AG09309 (cell line): ENCODE measurements at regions not wholly inside any gene's neighbourhood (a gene's known extent, or its start where the extent isn't known, plus 50 kb on each side); places are given as distances from the start of the nearest gene placed in this dataset.

ENCODE experiments used
- DNase-seq: peaks from one replicate; pipeline ENCODE4 v3.0.0-alpha.2; 2010; ENCODE audit warnings: low read depth
- H3K4me3 ChIP-seq: 2 replicates; pipeline ENCODE4 v1.5.1; 2011; ENCODE audit warnings: mild to moderate bottlenecking, low read depth, low read length, moderate library complexity; ENCODE audit not compliant: control insufficient read depth
- CTCF ChIP-seq: IDR thresholded peaks from 2 replicates; pipeline ENCODE4 v1.5.1; 2011; ENCODE audit warnings: mild to moderate bottlenecking, low read depth, low read length, inconsistent platforms; ENCODE audit not compliant: insufficient read depth, control insufficient read depth; ENCODE audit errors: missing control alignments

DNA sequence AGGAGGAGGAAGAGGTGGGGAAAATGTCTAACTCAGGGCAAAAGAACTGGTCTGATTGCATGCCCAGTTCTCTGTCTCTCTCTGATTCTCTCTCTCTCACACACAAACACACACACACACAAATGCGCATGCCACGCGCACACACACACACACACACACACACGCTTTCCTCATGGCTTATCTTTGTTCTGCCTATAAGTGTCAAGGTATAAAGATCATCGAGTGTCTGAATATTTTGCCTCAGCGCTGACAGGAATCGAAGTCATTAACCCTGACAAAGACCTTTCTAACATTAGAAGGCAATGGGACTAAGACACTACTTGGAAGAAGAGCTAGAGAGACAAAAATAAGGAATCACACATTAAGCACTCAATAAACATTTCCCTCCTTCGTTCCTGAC, 497.1 kb upstream of the KLHL29 start:
- no peak for DNase-seq
- no peak for TF ChIP-seq CTCF
- H3K4me3 ChIP-seq, result no peak overlapping the region

GRCh38 chr2:22890132-22890531, 494.8 kb upstream of the KLHL29 start:
- no peak for DNase-seq
- H3K4me3 ChIP-seq, result no peak overlapping the region
- no peak for TF ChIP-seq CTCF

- TF ChIP-seq CTCF, result no peak
- no peak for DNase-seq
- H3K4me3 ChIP-seq, result no peak overlapping the region
Measured at GRCh38 chr2:22893761-22894517, 491.0 kb upstream of the KLHL29 start.

- no peak for DNase-seq
- H3K4me3 ChIP-seq, result no peak overlapping the region
- TF ChIP-seq CTCF, result no peak
Measured at GRCh38 chr2:22894761-22895160, 490.2 kb upstream of the KLHL29 start.

DNA sequence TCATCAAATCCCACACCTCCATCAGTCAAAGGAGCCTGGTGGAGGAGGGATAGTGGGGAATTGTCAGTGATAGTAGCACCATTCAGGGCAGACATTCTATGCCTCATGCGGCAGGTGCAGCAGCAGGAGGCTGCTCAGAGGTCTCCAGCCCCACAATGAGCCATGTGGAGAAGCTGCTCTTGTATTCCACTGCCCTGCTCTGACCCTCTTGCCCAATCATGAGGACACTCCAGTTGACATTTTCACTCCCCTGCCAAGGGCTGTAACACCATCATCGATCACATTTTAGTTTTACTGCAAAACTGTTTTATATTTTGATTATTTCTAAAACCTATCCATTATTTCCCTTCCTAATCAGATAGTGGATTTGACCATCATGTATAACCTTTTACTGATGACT, 487.6 kb upstream of the KLHL29 start:
- no peak for DNase-seq
- H3K4me3 ChIP-seq, result no peak overlapping the region
- no peak for TF ChIP-seq CTCF

DNA sequence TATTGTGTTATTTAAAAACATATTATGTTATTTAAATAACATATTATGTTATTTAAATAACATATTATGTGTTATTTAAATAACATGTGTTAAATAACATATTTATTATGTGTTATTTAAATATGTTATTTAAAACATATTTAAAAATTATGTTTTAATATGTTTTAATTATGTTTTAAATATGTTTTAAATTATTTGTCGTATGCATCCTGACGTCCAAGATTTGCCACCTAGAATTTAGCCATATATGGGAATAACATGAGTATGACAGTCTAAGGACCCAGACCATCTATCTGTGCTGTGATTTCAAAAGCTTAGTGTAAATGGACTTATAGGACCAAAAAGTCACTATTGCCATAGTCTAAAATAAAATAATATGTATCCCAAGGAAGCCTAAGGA, 484.3 kb upstream of the KLHL29 start:
- no peak overlapping the region for H3K4me3 ChIP-seq
- TF ChIP-seq CTCF, result no peak
- no peak for DNase-seq
